HG03066 (cell line): ENCODE measurements at regions not wholly inside any gene's neighbourhood (a gene's known extent, or its start where the extent isn't known, plus 50 kb on each side); places are given as distances from the start of the nearest gene placed in this dataset.

Source experiments
- ATAC-seq: cut with Tn5 transposase; IDR thresholded peaks from one replicate; pipeline ENCODE4 v1.9.1; 2021; ENCODE audit warnings: low read depth; ENCODE audit not compliant: unreplicated experiment

DNA sequence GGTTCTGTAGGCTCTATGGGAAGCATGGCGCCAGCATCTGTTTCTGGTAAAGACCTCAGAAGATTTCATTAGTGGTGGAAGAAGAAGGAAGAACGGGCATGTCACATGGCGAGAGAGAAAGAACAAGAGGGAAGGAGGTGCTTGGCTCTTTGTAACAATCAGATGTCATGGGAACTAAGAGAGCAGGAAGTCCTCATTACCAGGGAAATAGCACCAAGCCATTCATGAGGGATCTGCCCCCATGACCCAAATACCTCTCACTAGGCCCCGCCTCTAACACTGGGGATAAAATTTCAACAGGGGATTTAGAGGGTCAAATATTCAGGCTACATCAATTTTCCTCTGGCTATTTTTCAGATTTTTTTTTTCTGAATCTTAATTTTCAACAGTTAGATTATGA, 954.3 kb downstream of the SQOR start:
- ATAC-seq: no peak

DNA sequence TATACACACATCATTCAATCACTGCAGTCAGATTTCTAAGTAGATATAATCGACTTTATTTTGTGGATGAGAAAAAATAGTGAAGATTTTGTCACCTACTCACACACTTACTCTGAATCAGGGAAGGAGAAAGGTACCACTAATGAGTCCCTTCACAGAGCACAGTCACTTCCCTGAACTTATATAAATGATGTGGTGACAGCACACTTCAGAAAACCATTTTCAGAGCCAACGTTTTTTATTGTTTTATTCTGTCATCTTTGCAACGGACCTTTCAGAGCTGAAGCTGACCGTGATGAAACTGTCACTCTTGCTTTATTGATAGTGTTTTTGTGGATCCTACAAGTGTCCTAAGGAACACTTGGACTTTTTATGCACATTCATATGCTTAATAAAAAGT, 956.6 kb downstream of the SQOR start:
- ATAC-seq: no peak

DNA sequence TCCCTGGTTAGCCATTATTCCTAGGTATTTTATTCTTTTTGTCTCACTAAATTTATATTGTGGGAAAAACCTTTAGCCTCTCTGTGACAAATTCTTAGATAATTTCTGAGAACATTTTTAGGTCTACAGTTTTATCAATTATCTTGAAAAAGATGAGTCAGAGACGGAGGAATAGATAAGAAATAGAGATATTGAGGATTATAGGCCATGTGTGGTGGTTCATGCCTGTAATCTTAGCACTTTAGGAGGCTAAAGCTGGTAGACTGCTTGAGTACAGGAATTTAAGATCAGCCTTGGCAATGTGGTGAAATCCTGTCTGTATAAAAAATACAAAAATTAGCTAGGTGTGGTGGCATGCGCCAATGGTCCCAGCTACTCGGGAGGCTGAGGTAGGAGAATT, 960.2 kb downstream of the SQOR start:
- ATAC-seq: no peak

DNA sequence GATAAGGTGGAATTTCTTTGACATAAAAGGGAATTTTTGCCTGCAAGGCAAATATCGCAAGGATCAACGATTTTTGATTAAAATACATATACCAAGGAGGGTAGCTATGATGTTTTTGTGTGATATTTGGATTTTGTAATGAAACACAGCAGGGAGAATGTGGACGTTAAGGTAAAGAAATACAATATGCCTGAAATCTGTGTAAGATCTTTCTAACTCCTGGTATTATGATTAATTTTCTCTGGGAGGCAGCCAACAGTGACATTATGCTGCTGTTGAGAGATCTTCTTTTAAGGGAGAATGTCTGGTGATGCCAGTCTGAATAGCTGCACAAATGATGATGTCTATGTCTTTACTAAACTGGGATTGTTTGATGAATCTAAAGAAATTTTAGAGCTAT, 972.2 kb downstream of the SQOR start:
- ATAC-seq: no peak

DNA sequence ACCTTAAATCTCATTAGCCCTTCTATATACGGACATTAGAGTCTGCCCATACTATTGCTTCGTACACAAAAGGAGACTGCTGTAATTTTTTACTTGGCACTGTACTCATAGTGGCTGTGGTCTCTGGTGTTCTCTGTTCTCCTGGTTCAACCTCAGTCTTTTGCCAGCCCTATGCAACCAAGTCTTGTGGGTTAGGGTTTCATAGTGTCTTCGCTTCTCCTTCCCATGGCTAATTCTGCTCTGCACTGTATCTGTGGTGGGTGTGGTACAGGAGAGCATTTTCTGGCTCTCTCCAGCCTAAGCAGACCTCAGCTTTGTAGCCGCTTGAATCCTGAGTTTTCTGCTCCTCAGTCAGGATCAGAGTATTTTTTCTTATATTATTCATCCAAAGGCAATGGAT, 981.2 kb downstream of the SQOR start:
- ATAC-seq: no peak

DNA sequence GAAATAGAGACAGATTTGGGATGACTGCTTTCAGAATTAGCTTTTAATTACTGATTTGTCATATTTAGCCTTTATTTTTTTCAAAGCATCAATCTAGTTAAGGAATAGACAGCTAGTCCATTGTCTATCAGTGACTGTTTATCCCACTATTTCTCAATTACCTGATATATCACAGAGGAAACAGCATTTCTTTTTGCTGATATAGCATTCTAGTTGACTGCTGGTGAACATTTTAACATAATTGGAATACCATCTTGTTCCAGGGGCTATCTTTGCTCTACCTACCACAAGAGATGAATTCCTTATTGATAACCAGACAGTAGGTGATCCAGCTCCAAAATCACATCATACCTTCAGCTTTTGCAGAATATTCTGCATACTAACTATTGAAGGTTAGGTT, 982.7 kb downstream of the SQOR start:
- ATAC-seq: no peak

DNA sequence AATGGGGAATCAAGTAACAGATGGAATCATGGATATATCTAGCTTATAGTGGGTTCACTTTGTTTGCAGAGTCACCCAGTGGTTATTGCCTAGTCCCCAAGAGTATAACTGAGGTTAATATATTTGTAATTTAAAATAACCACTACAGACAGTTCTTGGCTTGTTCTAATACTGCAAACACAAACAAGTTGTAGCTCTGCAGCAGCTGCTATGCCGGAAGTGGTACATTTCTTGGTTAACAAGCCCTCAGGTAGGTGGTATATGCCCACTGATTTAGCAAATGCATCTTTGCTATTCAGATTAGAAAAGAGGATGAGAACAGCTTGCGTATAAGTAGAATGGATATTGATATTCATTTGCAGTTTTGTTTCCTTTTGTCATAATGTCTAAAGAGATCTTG, 984.2 kb downstream of the SQOR start:
- ATAC-seq: no peak

DNA sequence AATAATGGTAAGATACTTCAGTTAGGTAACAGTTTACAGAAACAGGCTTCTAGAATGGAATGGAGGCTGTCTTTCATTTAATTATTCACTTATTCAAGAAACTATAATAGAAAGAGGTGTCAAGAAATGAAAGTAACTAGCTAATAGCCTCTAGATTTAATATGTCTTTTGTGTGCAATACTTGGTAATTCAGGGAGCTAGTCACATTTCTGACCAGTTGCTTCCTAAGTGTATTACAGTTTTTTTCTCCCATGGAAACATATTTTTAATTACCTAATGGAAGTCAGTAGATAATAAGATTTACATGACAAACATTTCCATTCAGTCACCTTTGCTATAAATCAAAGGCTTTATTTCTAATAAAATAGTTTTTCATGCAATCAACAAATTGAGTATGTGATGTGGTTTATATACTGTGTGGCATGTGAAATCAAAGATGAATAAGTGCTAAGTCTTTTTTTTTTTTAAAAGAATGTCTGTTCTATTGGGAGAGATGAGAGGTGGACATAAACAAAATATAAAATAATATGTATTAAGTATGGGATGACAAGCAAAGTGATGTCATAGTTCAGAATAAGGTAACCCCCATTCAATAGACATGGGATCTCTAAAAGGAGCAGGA, 985.7 kb downstream of the SQOR start:
- ATAC-seq: no peak

DNA sequence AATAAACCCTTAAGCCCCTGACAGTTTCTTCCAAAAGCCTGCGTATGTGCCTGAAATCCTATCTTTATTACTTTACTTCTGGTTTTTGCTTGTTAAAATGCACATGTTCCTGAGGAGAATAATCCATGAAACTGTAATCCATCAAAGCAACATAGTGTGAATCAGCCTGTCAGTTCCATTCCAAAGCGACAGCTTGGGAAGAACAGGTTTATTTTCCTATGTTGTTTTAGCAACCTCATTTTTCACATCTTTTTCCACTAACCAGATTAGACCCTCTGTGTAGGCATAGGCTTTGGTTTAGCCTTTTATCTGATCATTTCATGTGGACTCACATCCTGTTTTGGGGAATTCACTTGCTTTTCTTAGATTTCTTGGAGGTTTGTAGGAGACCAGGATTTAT, 988.0 kb downstream of the SQOR start:
- no peak for ATAC-seq

DNA sequence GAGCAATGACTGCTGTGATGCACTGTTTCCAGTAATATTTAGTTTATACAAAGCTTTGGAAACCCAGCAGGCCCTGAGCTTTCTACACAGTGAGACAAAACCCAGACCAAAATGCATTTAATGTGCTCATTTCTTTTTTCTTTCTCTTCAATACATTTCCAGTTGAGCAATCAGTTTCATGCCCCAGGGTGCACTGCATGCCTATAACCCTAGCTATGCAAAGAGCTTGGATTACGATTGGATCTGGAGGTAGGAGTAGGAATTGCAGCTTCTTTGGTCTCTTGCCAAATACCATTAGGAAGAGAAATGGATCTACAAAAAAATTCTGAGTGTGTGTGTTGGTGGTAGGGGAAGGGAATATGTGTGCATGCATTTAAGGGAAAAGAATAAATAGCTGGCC, 1001.4 kb downstream of the SQOR start:
- ATAC-seq: no peak

DNA sequence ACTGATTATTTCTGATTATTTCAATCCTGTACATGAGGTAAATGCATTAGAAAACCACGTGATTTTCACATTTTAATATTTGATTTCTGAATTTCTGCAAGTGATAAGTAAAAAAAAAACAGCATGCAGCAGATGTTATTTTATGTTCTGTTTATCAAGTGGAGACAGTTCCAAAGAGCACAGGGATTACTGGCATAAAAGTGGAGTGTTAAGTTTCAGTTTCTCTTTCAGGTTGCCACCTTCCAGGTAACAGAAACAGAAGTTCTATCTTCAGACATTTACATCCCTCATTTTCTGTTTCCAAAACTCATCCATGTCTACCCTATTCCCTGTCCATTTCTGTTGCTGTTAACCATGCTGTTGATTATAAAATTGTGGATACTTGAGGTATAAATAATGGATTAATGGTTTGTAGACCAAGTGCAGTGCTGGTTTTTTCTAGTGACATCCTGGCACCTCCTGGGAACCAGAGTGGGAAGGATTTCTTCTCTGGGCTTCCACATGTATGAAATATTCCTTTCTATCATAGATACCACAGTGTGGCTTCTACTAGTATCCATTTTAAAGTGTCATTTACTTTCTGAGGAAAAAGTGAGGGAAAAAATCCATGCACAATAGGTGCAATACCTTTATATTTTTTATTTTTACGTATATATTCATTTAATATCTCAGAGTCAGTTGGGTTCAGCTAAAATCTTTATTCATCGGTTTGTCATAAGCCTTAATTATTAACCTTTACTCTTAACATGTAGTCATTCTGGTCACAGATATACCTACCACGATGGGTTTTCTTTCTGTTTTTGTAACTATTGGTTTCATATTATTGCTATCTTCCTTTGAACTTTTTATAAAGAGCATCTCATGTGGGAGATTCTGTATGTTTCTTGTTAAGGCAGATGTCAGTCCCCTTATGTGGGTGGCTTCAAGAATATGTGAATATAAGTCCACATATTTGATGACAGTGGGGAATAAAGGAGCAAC, 1010.0 kb downstream of the SQOR start:
- no peak for ATAC-seq

DNA sequence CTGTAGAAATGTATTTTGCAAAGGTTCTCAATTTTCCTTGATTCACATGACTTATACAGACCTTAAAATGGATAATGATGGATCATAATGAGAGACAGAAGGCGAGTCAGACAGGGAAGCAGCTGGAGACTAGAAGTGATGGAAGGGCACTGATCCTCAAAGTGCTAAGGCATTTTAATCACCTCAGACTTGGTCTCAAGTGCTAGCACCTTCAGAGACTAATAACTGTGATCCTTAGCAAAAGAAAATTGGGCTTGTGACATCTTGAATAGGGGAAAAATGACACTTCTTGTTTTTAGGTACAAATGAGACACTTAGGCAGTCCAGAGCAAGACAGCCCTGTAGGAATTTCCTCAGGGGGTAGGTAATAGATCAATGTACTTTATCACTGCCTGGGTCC, 1011.7 kb downstream of the SQOR start:
- ATAC-seq: no peak

DNA sequence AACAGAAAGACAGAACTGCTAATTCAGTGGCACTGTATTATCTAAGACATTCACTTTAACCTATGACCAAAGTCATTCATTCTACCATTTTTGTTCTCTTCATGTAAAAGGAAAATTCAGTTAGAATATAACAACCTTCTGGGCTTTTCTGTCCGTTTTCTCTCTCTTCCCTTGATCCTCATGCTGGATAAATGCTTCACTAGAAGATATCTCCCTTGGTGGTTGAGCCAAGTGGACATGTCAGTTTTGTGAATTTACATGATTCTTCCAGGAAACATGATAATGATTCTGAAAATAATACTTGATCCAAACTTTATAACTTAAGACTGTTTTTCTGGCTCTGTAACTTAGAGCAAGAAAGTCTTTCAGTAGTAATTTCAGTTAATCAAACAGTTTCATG, 1012.2 kb downstream of the SQOR start:
- ATAC-seq: no peak

DNA sequence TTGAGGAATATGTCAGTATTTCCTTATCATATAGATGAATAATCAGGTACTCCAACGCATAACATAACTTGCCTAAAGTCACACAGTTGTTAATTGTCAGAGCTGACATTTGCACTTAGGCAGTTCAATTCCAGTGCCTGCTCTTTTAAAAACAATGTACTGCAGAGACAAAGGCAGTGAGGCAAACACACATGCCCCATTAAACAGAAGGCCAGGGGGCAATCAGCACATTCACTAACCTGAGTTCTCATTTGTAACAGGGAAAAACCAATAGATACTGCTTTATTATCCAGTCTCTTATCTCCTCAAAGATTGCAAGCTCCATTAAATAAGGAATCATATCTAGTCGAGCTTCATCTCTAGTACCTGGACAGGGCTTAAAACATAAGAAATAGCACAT, 1017.4 kb downstream of the SQOR start:
- no peak for ATAC-seq

DNA sequence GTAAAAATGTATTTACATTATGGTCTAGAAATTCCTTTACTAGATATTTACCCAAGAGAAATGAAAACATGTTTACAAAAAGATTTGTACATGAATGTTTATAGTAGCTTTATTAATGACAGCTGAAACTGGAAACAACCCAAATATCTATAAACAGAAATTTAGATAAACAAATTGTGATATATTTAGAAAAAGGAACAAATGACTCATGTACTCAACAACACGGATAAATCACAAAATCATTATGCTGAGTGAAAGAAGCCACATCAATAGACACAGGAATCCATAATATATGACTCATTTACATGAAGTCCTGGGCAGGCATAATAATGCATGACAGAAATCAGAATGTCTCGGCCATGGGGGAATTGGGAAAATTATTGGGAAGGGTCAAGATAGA, 1020.2 kb downstream of the SQOR start:
- no peak for ATAC-seq

DNA sequence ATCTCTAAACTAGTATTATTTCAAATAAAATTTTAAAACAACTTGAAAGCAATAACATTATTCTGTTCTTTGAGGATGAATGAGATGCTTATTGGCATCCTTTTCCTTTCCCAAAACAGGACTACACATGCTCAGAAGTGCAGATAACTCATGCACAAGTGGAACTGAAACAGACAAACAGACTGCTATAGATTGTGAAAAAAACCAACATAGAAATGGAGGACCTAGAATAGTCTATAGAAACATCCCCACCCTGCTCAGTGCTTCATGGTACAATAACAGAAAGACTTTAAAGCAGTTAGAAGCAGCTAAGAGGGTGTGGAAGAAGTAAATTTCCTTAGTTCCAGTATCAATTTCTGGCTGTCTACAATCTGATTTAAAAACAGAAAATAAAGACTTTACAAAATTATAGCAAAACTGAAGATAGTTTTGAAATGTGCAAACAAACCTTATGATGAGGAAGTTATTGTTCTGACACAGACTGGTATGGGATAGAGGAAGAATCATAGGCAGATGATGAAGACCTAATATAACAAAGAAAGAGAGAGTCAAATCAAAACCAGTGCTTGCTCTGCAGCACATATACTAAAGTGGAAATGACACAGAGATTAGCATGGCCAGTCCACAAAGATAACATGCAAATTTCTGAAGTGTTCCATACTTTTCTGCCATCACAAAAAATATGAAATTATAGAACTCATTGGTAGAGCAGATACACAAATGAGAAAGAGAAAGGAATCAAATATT, 1025.4 kb downstream of the SQOR start:
- no peak for ATAC-seq

DNA sequence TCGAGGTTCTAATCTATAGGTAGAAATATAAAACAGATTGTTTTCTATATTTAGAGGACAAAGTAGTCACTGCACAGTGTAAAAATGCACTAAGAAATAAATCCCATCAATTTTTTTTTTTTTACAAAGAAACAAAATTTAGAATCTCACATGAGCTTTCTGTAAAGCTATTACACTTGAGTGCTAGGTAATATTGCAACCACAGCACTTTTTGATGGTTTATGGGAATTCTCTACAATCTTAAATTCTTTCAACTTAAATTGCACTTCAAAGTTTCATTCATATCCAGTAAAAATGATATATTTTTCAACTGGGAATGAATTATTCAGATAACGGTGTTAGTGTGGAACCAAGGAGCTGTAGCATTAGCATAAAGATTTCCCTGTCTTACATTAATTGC, 1035.4 kb downstream of the SQOR start:
- no peak for ATAC-seq

DNA sequence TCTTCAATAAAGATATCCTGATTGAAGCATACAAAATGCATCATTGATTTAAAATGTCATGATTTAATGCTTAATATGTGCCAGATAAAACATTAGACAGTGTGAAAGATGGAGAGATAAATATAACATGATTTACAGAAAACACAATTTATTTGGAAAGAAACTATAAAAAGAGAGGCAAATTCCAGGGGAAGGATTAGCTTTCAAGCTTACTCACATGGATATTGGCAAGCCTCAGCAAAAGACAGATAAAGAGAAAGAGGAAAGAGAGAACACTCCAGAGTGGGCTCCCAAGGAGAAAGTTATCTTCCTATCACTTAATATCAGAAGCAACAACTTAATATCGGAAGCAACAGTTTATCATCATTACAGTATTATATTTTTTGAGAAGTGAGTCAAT, 1036.5 kb downstream of the SQOR start:
- no peak for ATAC-seq

DNA sequence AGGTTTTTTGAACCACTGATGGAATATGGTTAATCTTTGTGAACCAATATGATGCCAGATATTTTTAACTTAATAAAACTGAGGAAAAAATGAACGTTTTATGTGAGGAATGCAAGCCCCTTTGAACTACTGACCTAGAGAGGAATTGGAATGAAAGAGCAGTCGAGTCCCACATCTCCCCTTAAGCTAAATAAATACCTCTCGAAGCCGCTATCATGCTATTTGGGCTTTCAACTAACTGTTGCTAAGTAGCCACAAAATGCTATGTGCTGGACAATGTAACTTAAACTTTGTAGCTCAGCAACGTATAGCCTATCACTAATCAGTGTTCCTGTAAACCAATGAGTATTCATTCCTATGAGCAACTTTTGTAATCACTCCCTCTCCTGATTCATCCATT, 1037.2 kb downstream of the SQOR start:
- no peak for ATAC-seq

DNA sequence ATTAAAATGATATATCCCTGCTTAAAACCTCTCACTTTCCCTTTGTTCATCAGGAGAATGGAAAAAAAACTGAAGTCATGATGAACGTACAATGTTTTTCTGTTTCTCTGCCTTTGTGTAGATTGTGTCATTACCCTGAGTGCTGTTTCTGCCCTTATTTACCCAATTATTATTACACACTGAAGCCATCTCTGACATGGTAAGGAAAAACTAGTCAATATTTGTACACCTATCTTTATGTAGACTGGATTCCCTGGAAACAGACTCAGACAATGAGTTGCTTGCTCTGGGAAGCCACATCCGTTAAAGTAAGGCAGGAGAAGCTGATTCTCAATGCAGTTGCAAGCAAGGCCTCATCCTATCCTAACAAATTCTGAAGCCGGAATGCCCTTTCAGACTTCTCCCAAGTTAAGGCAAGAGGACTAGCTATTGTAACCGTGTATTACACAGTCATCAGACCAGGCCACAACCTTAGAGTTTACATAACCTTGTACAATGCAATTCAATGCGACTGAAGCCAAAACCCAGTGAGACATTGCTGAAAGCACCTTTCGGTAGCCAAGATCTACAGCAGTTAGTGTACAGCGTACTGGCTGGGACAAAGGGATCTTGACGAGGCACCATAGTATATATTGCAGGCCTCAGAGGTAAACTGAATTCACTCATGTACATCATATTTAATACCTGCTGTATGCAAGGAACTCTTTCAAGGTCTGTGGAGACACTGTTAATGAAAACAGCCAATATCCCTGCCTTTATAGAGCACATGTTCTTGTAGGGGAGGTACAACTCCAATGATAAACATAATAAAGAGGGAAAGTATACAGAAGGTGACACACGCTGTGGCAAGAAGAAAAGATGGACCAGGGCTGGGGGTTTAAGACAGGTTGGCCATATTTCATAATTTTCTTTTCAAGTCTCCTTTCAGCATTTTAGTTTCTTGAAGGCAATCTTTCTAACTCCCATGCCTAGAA, 1040.8 kb upstream of the SEMA6D start:
- ATAC-seq: no peak
